Ascending aorta (tissue), 2 donors: ENCODE measurements at regions not wholly inside any gene's neighbourhood (a gene's known extent, or its start where the extent isn't known, plus 50 kb on each side); places are given as distances from the start of the nearest gene placed in this dataset.
"Not testable (repeated sequence)": the region's sequence is repeated elsewhere in the genome, so short reads cannot be mapped to it uniquely, and the experiment has no call there.

Experiments used
- DNase-seq, 2 donors: peaks; one replicate each; pipeline ENCODE4 v3.0.0-alpha.2; 2019; ENCODE audit warnings: low spot score in 2 of 2
- H3K27ac ChIP-seq, 2 donors: fragments of 200-600 bp; sonication (generic); one replicate each; pipeline ENCODE4 v1.5.1; 2016 to 2017; ENCODE audit warnings: mild to moderate bottlenecking in 1 of 2
- H3K27me3 ChIP-seq: fragments of 200-600 bp; sonication (generic); one replicate; pipeline ENCODE4 v1.5.1; 2017
- H3K36me3 ChIP-seq, 2 donors: fragments of 200-600 bp; sonication (generic); one replicate each; pipeline ENCODE4 v1.5.1; 2016
- H3K4me1 ChIP-seq, 2 donors: fragments of 200-600 bp; sonication (generic); one replicate each; pipeline ENCODE4 v1.5.1; 2016 to 2017; ENCODE audit warnings: mild to moderate bottlenecking in 1 of 2
- H3K4me3 ChIP-seq, 2 donors: fragments of 200-600 bp; sonication (generic); one replicate each; pipeline ENCODE4 v1.5.1; 2016 to 2017; ENCODE audit warnings: mild to moderate bottlenecking in 1 of 2
- H3K9me3 ChIP-seq, 2 donors: fragments of 200-600 bp; sonication (generic); one replicate each; pipeline ENCODE4 v1.5.1; 2016
- CTCF ChIP-seq, 3 experiments: fragments of 200-600 bp in 2 of 3; fragments of 450-650 bp in 1 of 3; sonication (generic) in 2 of 3; IDR thresholded peaks; one replicate each; pipeline ENCODE4 v1.5.1; 2016 to 2019; ENCODE audit warnings: antibody characterized with exemption in 3 of 3, mild to moderate bottlenecking in 1 of 3, moderate library complexity in 1 of 3
- intact Hi-C: fragments of 100-400 bp; cut with DNase I; formaldehyde crosslinking; loops from one replicate; pipeline ENCODE4 v1.15.1; 2023

GRCh38 chr15:79620112-79620857 lies 188.1 kb downstream of the MINAR1 start:
- Histone ChIP-seq H3K27me3 (no peaks in the 10 kb centered on the region), H3K27ac (no peak overlapping the region), H3K36me3 (no peaks in the 10 kb centered on the region), H3K4me3 (no peak overlapping the region), H3K4me1 (no peaks in the 10 kb centered on the region), H3K9me3 (no peaks in the 10 kb centered on the region)
- TF ChIP-seq CTCF (IDR thresholded peaks at IDR 0.05) = no peak
- DNase-seq = no peak
- intact Hi-C loops = no loop called here

GRCh38 chr15:79621805-79622204 lies 189.7 kb downstream of the MINAR1 start:
- H3K27me3 ChIP-seq, H3K27ac ChIP-seq, H3K4me1 ChIP-seq, DNase-seq, H3K9me3 ChIP-seq, intact Hi-C loops, H3K36me3 ChIP-seq, H3K4me3 ChIP-seq: not testable (repeated sequence)

- DNase-seq = no peak
- Histone ChIP-seq H3K4me1 (no peaks in the 10 kb centered on the region), H3K9me3 (no peaks in the 10 kb centered on the region), H3K27ac (no peak overlapping the region), H3K4me3 (no peak overlapping the region), H3K27me3 (no peaks in the 10 kb centered on the region), H3K36me3 (no peaks in the 10 kb centered on the region)
- intact Hi-C loops = no loop called here
- TF ChIP-seq CTCF (IDR thresholded peaks at IDR 0.05) = no peak
Measured at GRCh38 chr15:79623488-79623887, 191.4 kb downstream of the MINAR1 start.

GRCh38 chr15:79629687-79630086 lies 197.6 kb downstream of the MINAR1 start:
- Histone ChIP-seq H3K27me3 (no peaks in the 10 kb centered on the region), H3K4me1 (no peaks in the 10 kb centered on the region)

GRCh38 chr15:79632457-79632856 lies 200.3 kb downstream of the MINAR1 start:
- H3K4me1 ChIP-seq = no peaks in the 10 kb centered on the region
- no peak for TF ChIP-seq CTCF (IDR thresholded peaks at IDR 0.05)
- no peak overlapping the region for H3K27ac ChIP-seq
- intact Hi-C loops = no loop called here
- peaks cover 0 to 3% of the 10 kb centered on the region in 2 donors for H3K9me3 ChIP-seq
- DNase-seq = no peak
- H3K4me3 ChIP-seq = no peak overlapping the region
- H3K36me3 ChIP-seq = no peaks in the 10 kb centered on the region
- H3K27me3 ChIP-seq = no peaks in the 10 kb centered on the region

More at GRCh38 chr15:79629687-79630086, 197.6 kb downstream of the MINAR1 start:
- Histone ChIP-seq H3K36me3 (no peaks in the 10 kb centered on the region), H3K9me3 (peaks cover 0 to 3% of the 10 kb centered on the region in 2 donors), H3K27ac (no peak overlapping the region), H3K4me3 (no peak overlapping the region)
- TF ChIP-seq CTCF (IDR thresholded peaks at IDR 0.05) = no peak
- intact Hi-C loops = no loop called here
- no peak for DNase-seq

- H3K9me3 ChIP-seq = peaks cover 0 to 3% of the 10 kb centered on the region in 2 donors
- no peak overlapping the region for H3K27ac ChIP-seq
- DNase-seq = no peak
- no peaks in the 10 kb centered on the region for H3K36me3 ChIP-seq
- no peaks in the 10 kb centered on the region for H3K27me3 ChIP-seq
- TF ChIP-seq CTCF (IDR thresholded peaks at IDR 0.05) = no peak
- intact Hi-C loops = no loop called here
- no peak overlapping the region for H3K4me3 ChIP-seq
- no peaks in the 10 kb centered on the region for H3K4me1 ChIP-seq
Measured at GRCh38 chr15:79635149-79635771, 203.1 kb downstream of the MINAR1 start.
